Esophagus muscularis mucosa (tissue), 4 donors: ENCODE measurements at regions not wholly inside any gene's neighbourhood (a gene's known extent, or its start where the extent isn't known, plus 50 kb on each side); places are given as distances from the start of the nearest gene placed in this dataset.

ENCODE experiments used
- EP300 ChIP-seq: sonication (generic); formaldehyde crosslinking; IDR thresholded peaks from one replicate; pipeline ENCODE4 v1.6.1; 2017; ENCODE audit warnings: antibody characterized with exemption
- POLR2A ChIP-seq: fragments of 450-650 bp; IDR thresholded peaks from one replicate; pipeline ENCODE4 v1.6.1; 2017; ENCODE audit warnings: antibody characterized with exemption, moderate library complexity, mild to moderate bottlenecking, low read depth
- POLR2AphosphoS5 ChIP-seq, 2 donors: sonication (generic); formaldehyde crosslinking; IDR thresholded peaks; one replicate each; pipeline ENCODE4 v1.6.1; 2017; ENCODE audit warnings: antibody characterized with exemption in 2 of 2
- TF ChIP-seq, protein P1 (sequence below), 3 experiments: fragments of 200-600 bp in 2 of 3; fragments of 450-650 bp in 1 of 3; sonication (generic) in 2 of 3; IDR thresholded peaks; one replicate each; pipeline ENCODE4 v1.5.1; 2017 to 2019; ENCODE audit warnings: antibody characterized with exemption in 3 of 3, mild to moderate bottlenecking in 2 of 3, moderate library complexity in 1 of 3

DNA sequence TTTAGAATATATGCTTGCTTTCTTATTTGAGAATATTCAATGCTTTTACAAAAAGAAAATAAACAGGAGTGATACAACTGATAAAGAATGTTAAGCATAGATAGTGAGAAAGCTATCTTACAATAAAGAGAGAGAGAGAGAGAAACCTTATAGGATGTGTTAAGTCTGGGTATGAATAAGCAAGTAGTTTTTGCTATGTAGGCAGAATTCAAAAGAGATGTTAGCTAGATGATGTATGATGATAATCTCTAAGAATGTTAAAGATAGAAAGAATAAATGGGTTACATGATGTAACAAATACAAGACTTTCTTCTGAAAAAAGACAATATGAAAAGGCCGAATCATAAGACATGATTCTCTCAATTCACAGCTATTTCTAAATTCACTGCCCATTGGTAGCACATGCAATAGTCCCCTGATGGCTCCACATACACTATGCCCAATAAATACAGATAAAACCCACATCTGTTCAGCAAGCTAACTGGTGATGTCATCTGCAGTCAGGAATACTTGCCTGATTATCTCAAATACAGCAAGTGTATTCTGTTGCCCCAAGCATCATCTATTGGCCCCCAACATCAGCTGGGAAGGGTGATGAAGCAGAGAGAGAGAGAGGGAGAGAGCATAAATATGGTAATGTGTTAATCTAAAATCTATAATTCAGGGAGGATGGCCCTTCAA, 169.2 kb upstream of the LYSMD4 start:
- no peak for TF ChIP-seq POLR2A
- TF ChIP-seq, protein P1, sequence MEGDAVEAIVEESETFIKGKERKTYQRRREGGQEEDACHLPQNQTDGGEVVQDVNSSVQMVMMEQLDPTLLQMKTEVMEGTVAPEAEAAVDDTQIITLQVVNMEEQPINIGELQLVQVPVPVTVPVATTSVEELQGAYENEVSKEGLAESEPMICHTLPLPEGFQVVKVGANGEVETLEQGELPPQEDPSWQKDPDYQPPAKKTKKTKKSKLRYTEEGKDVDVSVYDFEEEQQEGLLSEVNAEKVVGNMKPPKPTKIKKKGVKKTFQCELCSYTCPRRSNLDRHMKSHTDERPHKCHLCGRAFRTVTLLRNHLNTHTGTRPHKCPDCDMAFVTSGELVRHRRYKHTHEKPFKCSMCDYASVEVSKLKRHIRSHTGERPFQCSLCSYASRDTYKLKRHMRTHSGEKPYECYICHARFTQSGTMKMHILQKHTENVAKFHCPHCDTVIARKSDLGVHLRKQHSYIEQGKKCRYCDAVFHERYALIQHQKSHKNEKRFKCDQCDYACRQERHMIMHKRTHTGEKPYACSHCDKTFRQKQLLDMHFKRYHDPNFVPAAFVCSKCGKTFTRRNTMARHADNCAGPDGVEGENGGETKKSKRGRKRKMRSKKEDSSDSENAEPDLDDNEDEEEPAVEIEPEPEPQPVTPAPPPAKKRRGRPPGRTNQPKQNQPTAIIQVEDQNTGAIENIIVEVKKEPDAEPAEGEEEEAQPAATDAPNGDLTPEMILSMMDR (IDR thresholded peaks at IDR 0.05) = no peak
- no peak for TF ChIP-seq EP300
- TF ChIP-seq POLR2AphosphoS5 (IDR thresholded peaks at IDR 0.05) = no peak
